Activated T-helper 1 cell treated with anti-CD3 and anti-CD28 coated beads, Interleukin-12 subunit alpha, Interleukin-12 subunit beta, Interleukin-2, Interleukin-4 antibody, amounts not matched to agents 30 ng/mL and 10 ng/mL and 1 ng/mL, durations not matched to agents 14 hours and 24 hours and 36 hours (primary cell): ENCODE measurements at regions not wholly inside any gene's neighbourhood (a gene's known extent, or its start where the extent isn't known, plus 50 kb on each side); places are given as distances from the start of the nearest gene placed in this dataset.
"Not testable (repeated sequence)": the region's sequence is repeated elsewhere in the genome, so short reads cannot be mapped to it uniquely, and the experiment has no call there.

Source experiments
- DNase-seq: peaks from one replicate; pipeline ENCODE4 v3.0.0; 2021; ENCODE audit warnings: low spot score
- H3K27ac Mint-ChIP-seq: one replicate; pipeline ENCODE4 v1.8.0; 2021; ENCODE audit warnings: mild to moderate bottlenecking, mixed read lengths
- H3K27me3 Mint-ChIP-seq: one replicate; pipeline ENCODE4 v1.8.0; 2022; ENCODE audit warnings: mild to moderate bottlenecking, moderate library complexity, mixed read lengths; ENCODE audit not compliant: insufficient read depth
- H3K36me3 Mint-ChIP-seq: one replicate; pipeline ENCODE4 v1.8.0; 2021; ENCODE audit warnings: low read depth, mixed read lengths
- H3K4me1 Mint-ChIP-seq: one replicate; pipeline ENCODE4 v1.8.0; 2021; ENCODE audit warnings: low read depth, mixed read lengths
- H3K4me3 Mint-ChIP-seq: one replicate; pipeline ENCODE4 v1.8.0; 2021; ENCODE audit warnings: mild to moderate bottlenecking, moderate library complexity, mixed read lengths
- H3K9me3 Mint-ChIP-seq: one replicate; pipeline ENCODE4 v1.8.0; 2021; ENCODE audit warnings: mixed read lengths
- intact Hi-C: fragments of 100-400 bp; cut with micrococcal nuclease; formaldehyde crosslinking; loops from one replicate; pipeline ENCODE4 v1.15.1; 2024

DNA sequence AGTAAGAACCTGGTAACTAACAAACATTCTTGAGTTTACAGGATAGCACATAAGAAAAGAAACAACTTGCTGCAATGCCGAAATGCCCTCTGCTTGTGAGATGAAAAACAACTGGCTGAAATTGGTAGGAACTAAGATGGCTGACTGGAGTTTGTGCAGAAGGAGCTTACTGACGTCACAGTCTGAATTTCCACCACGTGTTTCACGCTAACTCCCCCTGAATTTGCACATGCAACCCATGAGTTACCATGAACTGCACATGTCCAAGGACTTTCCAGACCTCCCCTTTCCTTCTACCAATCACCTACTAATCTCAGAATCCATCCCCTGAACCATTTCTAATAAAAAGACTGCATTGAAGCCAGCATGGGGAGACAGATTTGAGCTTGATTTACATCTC, 86.3 kb upstream of the KCND2 start:
- intact Hi-C loops, result no loop called here
- Mint-ChIP-seq H3K4me3 (no peak overlapping the region), H3K9me3 (no peaks in the 10 kb centered on the region), H3K36me3 (no peaks in the 10 kb centered on the region), H3K27me3 (no peaks in the 10 kb centered on the region), H3K27ac (no peak overlapping the region), H3K4me1 (no peaks in the 10 kb centered on the region)
- no peak for DNase-seq

DNA sequence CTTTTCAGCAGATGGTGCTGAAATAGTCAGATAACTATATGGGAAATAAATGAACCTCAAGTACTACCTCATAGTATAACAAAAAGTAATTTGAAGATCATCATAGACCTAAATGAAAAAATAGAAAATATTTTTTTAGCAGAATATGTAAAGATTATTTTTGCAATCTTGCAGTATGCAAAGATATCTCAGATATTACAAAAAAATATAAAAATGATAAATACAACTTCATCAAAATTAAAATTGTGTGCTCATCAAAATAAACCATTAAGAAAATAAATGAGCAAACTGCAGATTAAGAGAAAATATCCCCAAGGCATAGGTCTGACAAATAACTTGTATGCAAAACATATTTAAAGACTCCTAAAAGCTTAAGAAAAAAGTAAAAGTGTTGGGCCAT, 83.4 kb upstream of the KCND2 start:
- DNase-seq, result no peak
- H3K9me3 Mint-ChIP-seq, result no peaks in the 10 kb centered on the region
- no peaks in the 10 kb centered on the region for H3K4me1 Mint-ChIP-seq
- H3K36me3 Mint-ChIP-seq, result no peaks in the 10 kb centered on the region
- no peaks in the 10 kb centered on the region for H3K27me3 Mint-ChIP-seq
- no peak overlapping the region for H3K4me3 Mint-ChIP-seq
- intact Hi-C loops, result no loop called here
- H3K27ac Mint-ChIP-seq, result no peak overlapping the region

- no peak for DNase-seq
- Mint-ChIP-seq H3K27ac (no peak overlapping the region), H3K36me3 (no peaks in the 10 kb centered on the region), H3K9me3 (no peaks in the 10 kb centered on the region), H3K4me3 (no peak overlapping the region), H3K27me3 (no peaks in the 10 kb centered on the region), H3K4me1 (no peaks in the 10 kb centered on the region)
- intact Hi-C loops, result no loop called here
Measured at GRCh38 chr7:120190109-120190508, 82.9 kb upstream of the KCND2 start.

- no peaks in the 10 kb centered on the region for H3K9me3 Mint-ChIP-seq
- no peak for DNase-seq
- H3K27me3 Mint-ChIP-seq, result no peaks in the 10 kb centered on the region
- no peaks in the 10 kb centered on the region for H3K36me3 Mint-ChIP-seq
- H3K27ac Mint-ChIP-seq, result no peak overlapping the region
- H3K4me3 Mint-ChIP-seq, result no peak overlapping the region
- intact Hi-C loops, result no loop called here
- H3K4me1 Mint-ChIP-seq, result no peaks in the 10 kb centered on the region
Measured at GRCh38 chr7:120190566-120190965, 82.4 kb upstream of the KCND2 start.

DNA sequence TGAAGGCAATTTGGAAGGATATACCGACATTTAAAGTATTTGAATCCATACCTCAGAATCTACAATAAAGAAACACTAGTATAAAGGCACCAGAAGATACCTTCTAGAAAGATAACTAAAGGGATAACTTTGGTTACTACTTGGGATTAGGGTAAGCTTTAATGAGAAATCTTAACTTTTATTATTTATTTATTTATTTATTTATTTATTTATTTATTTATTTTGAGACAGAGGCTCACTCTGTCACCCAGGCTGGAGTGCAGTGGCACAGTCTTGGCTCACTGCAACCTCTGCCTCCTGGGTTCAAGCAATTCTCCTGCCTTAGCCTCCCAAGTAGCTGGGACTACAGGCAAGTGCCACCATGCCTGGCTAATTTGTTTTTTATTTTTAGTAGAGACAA, 81.6 kb upstream of the KCND2 start:
- H3K36me3 Mint-ChIP-seq, H3K27me3 Mint-ChIP-seq, H3K9me3 Mint-ChIP-seq, intact Hi-C loops, DNase-seq, H3K4me3 Mint-ChIP-seq, H3K4me1 Mint-ChIP-seq, H3K27ac Mint-ChIP-seq: not testable (repeated sequence)

DNA sequence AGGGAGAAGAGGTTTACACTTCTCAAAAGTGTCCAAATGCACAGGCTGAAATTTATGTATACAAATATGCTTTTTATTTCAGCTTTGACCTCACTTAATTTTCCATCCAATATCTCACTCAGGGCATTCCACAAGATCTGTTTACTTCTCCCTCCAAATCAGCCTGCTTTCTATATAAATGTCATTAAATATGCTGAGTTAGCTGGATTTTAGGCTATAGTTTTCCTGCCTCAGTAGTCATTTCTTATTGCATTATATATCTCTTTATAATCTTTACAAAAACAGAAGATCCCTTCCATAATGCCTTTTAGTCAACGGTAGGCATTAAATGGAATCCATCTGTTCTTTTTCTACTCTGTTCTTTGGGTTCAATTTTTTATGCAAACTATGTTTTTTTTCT, 71.7 kb upstream of the KCND2 start:
- Mint-ChIP-seq H3K36me3 (no peaks in the 10 kb centered on the region), H3K27ac (no peak overlapping the region), H3K4me3 (no peak overlapping the region), H3K4me1 (no peaks in the 10 kb centered on the region), H3K9me3 (no peaks in the 10 kb centered on the region), H3K27me3 (no peaks in the 10 kb centered on the region)
- intact Hi-C loops, result no loop called here
- no peak for DNase-seq

- Mint-ChIP-seq H3K27me3 (no peaks in the 10 kb centered on the region), H3K27ac (no peak overlapping the region), H3K4me1 (no peaks in the 10 kb centered on the region), H3K36me3 (no peaks in the 10 kb centered on the region), H3K4me3 (no peak overlapping the region), H3K9me3 (peaks cover 10% of the 10 kb centered on the region)
- no peak for DNase-seq
- intact Hi-C loops, result no loop called here
Measured at GRCh38 chr7:120205101-120205500, 67.9 kb upstream of the KCND2 start.

DNA sequence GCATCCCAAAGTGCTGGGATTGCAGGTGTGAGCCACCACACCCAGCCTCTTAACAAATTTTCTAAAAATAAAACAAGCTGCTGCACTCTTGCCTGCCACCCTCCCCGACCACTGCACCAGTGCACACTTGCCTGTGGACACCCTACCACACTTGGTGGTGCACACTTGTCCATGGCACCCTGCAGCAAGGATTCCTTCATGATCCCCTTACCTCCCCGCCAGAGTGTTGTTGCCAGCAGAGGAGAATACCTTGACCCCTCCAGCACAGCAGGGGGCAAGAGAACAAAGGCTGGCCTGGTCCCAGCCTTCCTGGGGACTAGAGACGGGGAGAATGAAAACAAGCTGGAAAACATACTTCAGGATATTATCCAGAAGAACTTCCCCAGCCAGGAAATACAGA, 65.9 kb upstream of the KCND2 start:
- H3K36me3 Mint-ChIP-seq, result no peaks in the 10 kb centered on the region
- no peak for DNase-seq
- intact Hi-C loops, result no loop called here

GRCh38 chr7:120215654-120216053, 57.3 kb upstream of the KCND2 start:
- Mint-ChIP-seq H3K27me3 (no peaks in the 10 kb centered on the region), H3K4me3 (no peak overlapping the region), H3K36me3 (no peaks in the 10 kb centered on the region), H3K4me1 (no peaks in the 10 kb centered on the region), H3K9me3 (peaks cover 4% of the 10 kb centered on the region), H3K27ac (no peak overlapping the region)
- intact Hi-C loops, result no loop called here
- DNase-seq, result no peak

More for the DNA sequence above, 65.9 kb upstream of the KCND2 start:
- H3K4me3 Mint-ChIP-seq, result no peak overlapping the region
- no peaks in the 10 kb centered on the region for H3K4me1 Mint-ChIP-seq
- no peak overlapping the region for H3K27ac Mint-ChIP-seq
- H3K9me3 Mint-ChIP-seq, result peaks cover 10% of the 10 kb centered on the region
- no peaks in the 10 kb centered on the region for H3K27me3 Mint-ChIP-seq

GRCh38 chr7:120216947-120217346, 56.0 kb upstream of the KCND2 start:
- intact Hi-C loops, result no loop called here
- H3K27ac Mint-ChIP-seq, result no peak overlapping the region
- DNase-seq, result no peak
- no peak overlapping the region for H3K4me3 Mint-ChIP-seq
- no peaks in the 10 kb centered on the region for H3K36me3 Mint-ChIP-seq
- no peaks in the 10 kb centered on the region for H3K4me1 Mint-ChIP-seq
- H3K27me3 Mint-ChIP-seq, result no peaks in the 10 kb centered on the region
- H3K9me3 Mint-ChIP-seq, result peaks cover 4% of the 10 kb centered on the region

DNA sequence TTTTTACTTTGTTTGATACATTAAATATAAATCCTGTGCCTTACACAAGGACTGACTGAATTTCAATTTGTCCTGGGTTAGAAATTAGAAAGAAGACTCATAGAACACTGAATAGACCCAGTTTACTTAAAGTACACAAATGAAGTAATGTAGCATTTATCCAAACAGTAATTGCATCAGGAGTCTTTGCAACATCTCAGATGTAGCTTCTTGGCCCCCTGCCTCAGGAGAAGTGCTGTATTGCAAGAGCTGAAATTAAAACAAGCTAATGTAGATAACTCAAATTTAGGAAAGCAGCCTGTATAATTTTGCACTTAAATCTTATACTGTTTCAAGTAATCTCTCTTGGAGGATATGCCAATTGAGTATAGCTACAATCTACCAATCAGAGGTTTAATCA, 54.3 kb upstream of the KCND2 start:
- no peak overlapping the region for H3K27ac Mint-ChIP-seq
- intact Hi-C loops, result no loop called here
- H3K4me1 Mint-ChIP-seq, result no peaks in the 10 kb centered on the region
- H3K36me3 Mint-ChIP-seq, result no peaks in the 10 kb centered on the region
- H3K9me3 Mint-ChIP-seq, result no peaks in the 10 kb centered on the region
- no peaks in the 10 kb centered on the region for H3K27me3 Mint-ChIP-seq
- H3K4me3 Mint-ChIP-seq, result no peak overlapping the region
- DNase-seq, result no peak

DNA sequence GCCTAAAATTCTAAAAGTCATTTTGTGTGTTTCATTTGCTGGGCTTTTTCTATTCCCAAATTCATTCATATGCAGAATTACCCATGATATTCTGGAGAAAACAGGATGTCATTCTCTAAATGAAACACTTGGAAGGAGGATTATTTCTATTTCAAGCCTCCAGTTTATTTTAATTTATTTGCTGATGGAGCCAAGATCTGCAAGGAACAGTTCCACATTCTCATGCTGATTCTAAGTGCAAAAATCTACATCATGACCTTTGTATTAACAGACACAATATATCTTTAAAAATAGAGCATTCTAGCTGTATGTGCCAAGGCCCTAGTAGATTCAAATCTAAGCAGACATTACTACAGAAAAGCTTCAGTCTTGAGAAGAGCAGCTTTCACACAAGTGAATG, 51.3 kb upstream of the KCND2 start:
- H3K27me3 Mint-ChIP-seq, result no peaks in the 10 kb centered on the region
- H3K27ac Mint-ChIP-seq, result no peak overlapping the region
- no peaks in the 10 kb centered on the region for H3K36me3 Mint-ChIP-seq
- no peaks in the 10 kb centered on the region for H3K4me1 Mint-ChIP-seq
- no peaks in the 10 kb centered on the region for H3K9me3 Mint-ChIP-seq
- intact Hi-C loops, result no loop called here
- H3K4me3 Mint-ChIP-seq, result no peak overlapping the region
- no peak for DNase-seq
